ENCODE measurements at regions not wholly inside any gene's neighbourhood (a gene's known extent, or its start where the extent isn't known, plus 50 kb on each side); places are given as distances from the start of the nearest gene placed in this dataset.

DNA sequence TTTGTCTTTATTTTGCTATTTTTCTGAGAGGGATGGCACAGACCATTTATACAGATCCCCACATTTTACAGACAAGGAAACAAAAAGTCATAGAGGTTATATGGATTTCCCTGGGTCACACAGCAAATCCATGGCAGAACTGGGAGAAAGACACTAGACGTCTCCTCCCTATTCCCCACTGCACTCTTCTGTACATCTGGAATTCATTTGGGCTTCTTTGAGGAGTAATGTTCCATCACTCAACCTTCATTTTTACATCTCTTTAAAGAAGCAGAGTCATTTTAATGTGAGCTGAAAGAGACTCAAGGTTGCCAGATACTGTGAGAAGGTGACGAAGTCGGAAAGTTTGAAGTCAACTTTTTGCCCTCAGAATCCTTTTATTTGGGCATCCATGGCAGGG lies 207.3 kb downstream of the OTOR start:
- TF ChIP-seq, protein P1, sequence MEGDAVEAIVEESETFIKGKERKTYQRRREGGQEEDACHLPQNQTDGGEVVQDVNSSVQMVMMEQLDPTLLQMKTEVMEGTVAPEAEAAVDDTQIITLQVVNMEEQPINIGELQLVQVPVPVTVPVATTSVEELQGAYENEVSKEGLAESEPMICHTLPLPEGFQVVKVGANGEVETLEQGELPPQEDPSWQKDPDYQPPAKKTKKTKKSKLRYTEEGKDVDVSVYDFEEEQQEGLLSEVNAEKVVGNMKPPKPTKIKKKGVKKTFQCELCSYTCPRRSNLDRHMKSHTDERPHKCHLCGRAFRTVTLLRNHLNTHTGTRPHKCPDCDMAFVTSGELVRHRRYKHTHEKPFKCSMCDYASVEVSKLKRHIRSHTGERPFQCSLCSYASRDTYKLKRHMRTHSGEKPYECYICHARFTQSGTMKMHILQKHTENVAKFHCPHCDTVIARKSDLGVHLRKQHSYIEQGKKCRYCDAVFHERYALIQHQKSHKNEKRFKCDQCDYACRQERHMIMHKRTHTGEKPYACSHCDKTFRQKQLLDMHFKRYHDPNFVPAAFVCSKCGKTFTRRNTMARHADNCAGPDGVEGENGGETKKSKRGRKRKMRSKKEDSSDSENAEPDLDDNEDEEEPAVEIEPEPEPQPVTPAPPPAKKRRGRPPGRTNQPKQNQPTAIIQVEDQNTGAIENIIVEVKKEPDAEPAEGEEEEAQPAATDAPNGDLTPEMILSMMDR (IDR thresholded peaks at IDR 0.05): no peak
- TF ChIP-seq POLR2A (IDR thresholded peaks at IDR 0.05): no peak
